Hippocampal formation (tissue), 2 donors: ENCODE measurements at regions not wholly inside any gene's neighbourhood (a gene's known extent, or its start where the extent isn't known, plus 50 kb on each side); places are given as distances from the start of the nearest gene placed in this dataset.
"Not testable (repeated sequence)": the region's sequence is repeated elsewhere in the genome, so short reads cannot be mapped to it uniquely, and the experiment has no call there.

Source experiments
- DNase-seq, 2 donors: peaks; one replicate each; lab custom pipeline; 2025; lab: John Stamatoyannopoulos, UW

DNA sequence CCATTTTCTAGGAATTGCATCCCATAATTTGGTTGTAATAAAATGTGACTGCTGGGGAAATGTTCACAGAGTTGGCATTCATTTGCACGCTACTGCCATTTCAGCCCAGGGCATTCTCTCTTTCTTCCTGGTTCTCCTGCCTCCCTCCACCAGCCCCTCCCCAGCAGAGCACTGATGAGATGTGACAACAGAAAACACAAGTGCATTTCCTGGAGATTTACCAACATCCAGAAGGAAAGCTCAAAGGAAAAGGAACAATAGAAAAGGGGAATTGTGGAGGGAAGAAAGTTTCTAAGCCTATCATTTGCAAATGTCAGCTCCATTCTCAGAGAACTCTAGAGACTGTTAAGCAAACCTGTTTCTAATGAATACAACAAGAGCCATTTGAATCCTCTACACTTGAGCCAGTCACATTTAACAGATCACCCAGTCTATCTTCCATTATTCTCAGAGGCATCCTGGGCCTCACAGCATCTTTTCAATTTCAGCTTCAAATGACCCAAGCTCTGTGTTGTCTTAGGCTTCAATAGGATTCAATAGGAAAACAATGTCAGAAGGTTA, 395.6 kb upstream of the PBX1 start:
- DNase-seq, result no peak

DNA sequence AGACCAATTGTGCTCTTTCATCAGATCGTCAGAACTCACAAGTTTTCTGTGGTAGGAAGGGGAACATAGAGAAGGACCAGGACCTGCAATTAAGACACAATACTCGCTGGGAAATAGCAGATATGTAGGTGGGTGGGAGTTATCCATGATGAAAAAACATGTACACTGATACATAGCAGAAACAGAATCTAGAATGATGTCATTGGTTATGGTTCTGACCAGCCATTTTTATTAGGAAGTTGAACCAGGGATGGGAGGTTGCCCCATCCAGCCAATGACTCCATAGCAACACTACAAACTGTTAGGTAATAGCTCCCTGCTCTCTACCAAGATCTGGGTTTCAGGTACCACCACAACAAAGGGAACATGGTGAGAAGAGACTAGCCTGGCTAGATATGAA, 393.5 kb upstream of the PBX1 start:
- no peak for DNase-seq

DNA sequence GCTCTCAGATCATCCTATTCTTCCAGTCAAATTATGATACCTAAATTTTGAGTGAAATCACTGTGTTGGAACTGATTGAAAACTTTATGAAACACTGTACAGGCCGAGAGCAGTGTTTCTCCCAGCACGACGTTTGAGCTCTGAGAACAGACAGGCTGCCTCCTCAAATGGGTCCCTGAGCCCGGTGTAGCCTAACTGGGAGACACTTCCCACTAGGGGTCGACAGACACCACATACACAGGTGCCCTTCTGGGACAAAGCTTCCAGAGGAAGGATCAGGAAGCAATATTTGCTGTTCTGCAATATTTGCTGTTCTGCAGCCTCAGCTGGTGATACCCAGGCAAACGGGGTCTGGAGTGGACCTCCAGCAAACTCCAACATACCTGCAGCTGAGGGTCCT, 392.5 kb upstream of the PBX1 start:
- not testable (repeated sequence) for DNase-seq

DNA sequence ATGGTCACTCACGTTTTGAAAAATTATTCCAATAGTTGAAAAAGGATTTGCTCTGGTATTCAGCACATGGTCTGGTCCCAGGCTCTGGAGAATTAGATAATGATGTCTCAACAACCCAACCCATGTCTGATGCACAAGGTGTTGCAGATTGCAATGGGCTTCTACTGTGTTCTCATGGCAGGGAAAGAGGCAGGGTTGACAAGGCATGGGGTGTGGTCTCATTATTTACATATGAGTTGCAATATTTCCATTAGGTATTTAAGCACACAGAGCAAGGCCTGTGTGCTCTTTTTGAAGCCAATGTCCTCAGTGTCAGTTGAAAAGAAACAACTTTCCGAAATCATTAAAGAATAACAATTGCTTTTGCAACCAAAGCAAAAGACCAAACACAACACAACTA, 381.9 kb upstream of the PBX1 start:
- no peak for DNase-seq

DNA sequence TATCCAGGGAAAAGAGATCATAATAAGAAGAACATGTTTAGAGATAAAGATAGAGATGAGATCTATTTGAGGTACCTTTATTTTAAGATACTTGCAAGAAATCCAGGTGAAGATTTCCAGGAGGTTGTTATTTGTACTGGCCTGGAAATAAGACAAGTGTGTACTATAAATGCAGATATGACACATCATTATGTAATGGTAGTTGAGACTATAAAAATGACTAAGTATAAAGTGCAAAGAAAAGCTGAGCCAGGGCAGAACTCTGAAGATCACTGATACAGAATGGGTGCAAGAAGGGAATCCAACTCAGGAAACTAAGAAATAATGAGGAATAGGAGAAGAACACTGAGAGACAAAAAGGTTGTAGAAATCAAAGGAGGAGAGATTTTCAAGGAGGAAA, 378.2 kb upstream of the PBX1 start:
- no peak for DNase-seq

DNA sequence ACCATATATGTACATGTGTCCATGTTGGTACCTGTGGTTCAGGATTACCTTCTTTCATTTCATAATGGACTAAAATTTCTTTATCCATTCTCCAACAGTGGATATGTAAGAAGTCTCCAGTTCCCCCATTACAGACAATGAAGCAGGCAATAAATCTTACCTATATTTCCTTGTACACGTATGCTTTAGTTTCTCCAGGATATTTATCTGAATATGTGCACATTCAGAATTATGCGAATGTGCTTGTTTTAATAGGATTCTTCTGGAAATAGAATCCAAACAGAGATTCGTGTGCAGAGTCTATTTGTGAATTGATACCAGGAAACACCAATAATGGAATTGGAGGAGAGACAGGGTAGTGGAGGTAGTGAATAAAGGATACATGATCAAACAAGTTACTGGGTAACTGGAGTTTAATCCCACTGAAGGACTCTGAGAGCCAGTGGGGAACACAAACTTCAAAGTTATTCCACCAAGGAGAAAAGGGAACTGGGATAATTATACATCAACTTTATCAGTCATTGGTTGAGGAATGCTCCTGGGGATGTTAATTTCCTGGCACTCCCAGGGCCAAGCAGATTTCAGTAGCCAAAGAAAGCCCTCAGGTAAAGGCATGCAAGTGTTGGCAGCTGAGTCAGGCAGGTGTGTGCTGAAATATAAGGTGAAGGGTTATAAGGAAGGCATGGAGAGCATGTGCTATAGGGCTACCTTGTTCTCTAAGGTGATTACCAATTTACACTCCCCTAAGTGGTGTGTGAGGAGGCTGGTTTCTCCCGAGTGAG, 374.9 kb upstream of the PBX1 start:
- no peak for DNase-seq

DNA sequence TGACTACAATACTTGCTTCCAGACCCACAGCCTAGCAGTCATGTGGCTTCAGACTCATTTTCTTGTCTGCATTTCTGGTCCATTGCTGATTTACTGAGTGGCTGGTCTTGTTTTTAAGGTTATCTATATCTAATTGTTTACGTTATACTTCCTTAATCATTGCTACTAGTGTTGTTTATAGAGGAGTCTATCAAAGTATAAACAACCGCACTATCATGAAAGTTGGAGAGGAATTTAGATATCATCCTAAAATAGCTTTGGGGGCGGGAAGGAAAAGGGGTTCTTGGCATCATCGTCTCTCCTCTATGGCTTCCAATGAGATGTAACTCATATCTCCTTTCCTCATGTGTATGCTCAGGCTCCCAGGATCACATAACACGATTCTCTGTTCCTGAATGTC, 372.1 kb upstream of the PBX1 start:
- no peak for DNase-seq

DNA sequence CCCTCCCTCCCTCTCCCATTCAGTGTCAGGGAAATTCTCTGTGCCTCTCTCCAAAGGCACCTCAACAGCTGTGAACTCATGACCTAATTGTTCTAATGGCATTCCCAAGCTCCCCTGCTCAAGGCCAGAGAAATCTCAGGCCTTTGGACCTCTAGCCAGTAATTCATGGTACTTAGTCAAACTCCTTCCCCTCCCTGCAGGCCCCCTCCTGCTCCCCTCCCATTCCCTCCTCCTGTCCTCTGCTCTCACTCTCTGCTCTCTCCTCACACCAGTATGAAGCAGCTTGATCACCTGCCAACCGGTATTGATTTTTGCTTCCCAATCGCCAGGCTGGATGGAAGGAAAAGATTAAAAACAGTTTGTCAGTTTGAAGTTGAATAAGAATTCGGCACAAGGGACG, 370.5 kb upstream of the PBX1 start:
- no peak for DNase-seq

DNA sequence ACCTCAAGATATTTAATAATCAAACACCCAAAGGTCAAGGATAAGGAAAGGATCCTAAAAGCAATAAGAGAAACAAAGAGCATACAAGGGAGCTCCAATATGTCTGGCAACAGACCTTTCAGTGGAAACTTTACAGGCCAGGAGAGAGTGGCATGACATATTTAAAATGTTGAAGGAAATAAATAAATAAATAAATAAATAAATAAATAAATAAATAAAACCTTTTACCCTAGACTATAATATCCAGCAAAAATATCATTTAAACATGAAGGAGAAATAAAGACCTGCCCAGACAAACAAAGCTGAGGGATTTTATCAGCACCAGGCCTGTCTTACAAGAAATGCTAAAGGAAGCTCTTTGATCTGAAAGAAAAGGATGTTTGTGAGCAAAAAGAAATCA, 367.8 kb upstream of the PBX1 start:
- no peak for DNase-seq

DNA sequence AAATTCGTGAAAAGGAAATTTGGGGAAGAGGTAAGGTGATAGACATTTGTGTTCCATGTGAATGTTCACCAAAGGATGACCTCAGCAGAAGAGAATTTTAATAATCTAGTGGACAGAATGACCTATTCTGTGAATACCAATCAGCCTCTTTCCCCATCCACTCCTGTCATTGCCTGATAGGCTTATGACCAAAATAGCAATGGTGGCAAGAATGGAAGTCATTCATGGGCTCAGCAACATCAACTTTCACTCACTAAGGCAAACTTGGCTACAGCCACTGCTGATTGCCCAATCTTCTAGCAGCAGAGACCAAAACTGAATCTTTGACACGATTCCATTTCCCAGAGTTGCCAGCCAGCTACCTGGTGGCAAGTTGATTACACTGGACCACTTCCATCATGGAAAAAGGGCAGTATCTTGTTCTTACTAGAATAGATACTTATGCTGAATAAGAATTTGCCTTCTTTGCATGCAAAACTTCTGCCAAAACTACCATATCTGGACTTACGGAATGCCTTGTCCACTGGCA, 348.7 kb upstream of the PBX1 start:
- DNase-seq, result no peak

DNA sequence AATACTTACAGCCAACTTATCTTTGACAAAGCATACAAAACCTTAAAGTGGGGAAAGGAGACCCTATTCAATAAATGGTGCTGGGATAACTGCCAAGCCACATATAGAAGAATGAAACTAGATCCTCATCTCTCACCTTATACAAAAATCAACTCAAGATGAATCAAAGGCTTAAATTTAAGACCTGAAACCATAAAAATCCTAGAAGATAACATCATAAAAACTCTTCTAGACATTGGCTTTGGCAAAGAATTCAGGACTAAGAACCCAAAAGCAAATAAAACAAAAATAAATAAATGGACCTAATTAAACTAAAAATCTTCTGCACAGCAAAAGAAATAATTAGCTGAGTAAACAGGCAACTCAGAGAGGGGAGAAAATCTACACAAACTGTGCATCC, 335.6 kb upstream of the PBX1 start:
- DNase-seq, result no peak

DNA sequence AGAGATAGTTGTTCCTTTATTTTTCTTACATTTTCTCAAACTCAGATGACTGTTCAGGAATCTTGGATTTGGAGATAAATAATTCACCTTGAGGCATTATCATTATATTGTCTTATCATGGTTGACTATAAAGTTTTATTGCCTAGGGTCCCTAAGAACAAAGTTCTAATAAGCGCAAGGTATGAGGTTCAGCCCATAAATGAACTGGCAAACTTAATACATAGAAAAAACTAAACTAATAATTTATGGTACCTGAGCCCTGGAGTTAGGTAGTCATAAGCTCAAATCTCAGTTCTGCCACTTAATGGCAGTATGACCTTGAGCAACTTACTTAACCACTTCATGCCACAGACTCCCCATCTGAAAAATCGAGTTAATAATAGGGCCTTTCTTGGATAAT, 334.0 kb upstream of the PBX1 start:
- no peak for DNase-seq

DNA sequence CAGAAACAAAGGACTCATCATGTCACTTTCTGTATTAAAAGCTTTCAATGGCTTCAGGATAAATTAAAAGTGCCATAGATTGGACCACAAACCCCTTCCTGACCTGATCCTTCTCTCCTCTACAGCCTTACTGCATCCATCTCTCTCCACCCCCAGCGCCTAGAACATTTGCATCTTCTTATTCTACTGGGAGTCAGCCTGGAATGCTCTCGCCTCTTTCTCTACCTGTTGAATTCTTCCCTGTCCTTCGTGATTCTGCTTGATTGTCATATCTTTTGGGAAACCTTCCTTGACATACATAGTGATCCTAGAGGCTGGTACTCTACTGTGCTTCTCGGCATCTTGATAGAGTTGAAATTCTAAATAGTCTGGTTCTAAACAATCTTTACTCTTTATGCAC, 332.0 kb upstream of the PBX1 start:
- DNase-seq, result no peak

DNA sequence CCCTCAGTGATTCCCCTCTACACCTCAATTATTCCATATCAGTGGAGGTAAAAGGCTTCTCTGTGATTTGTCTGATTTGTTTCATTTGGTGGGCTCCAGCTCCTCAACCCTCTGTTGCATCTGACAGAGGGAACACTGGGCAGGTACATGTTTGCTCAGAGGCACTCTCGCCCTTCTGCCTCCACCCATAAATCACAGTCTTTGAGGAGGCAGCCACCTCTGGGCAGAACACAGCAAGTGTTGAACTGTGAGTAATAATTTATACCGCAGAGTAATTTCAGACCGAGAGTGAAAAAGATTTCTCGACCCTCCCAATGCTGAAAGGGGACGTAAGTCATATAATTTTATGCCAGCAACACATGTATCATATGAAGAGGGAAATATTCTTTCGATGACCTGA, 330.1 kb upstream of the PBX1 start:
- DNase-seq, result no peak

DNA sequence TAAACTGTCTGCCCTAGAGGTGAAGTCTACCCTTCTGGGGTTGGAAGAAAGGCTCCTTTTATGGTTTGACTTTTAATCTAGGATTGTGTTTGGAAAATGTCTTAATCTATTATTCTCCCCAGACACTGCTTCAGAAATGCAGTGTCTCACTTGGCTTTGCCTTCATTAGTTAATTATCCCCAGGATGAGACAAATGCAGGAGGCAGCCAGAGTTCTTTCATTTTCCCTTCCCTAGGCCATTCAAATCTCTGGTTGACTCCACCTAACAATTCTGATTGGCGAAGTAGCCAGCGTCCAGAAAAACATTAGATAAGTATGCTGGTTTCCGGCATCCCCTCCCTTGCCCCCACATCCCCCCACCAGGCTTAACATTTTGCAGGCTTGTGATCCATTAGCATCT, 325.8 kb upstream of the PBX1 start:
- DNase-seq, result no peak

DNA sequence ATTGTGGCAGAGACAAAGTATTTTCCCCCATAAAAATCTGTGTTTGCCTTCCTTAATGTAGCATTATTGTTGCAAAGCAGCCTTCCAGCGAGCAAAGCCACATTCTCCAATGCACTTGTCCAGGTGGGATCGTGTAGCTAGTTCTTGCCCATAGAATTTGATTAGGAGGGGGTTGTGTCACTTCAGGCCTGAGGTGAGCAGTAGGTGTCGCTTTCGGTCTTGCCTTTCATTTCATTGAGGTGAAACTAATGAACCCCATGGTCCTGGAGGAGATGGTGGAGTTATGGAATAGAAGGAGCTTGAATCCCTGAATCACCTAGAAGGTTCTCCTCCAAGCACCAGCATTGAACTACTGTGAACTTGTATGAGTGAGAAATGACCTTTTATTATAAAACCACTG, 318.9 kb upstream of the PBX1 start:
- no peak for DNase-seq

DNA sequence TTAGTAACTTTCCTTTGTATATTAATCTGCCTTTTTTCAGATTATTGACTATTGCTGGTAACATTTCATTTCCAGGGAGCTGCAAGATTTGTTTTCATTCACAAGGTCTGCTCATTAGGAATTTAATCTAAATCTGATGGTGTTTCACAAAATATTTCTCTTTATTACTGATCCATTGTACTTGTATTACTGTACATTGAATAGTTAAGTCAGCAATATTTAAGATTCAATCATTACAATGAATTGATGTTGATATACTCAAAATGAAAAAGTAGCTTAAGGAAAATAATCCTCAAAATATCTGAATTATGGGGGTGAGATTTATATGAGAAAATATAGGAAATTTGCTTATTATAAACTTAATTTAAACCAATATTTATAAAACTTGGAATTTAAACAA, 308.6 kb upstream of the PBX1 start:
- DNase-seq, result no peak

DNA sequence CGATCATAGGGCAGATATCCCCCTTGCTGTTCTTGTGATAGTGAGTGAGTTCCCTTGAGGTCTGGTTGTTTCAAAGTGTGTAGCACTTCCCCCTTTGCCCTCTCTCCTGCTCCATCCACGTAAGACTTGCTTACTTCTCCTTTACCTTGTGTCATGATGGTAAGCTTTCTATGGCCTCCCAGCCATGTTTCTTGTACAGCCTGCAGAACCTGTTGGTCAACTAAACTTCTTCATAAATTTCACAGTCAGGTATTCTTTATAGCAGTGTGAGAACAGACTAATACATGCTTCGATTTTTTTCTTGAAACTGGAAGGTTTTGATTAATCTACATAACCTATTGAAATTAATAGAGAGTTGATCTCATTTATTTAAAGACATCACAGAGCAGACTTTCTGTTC, 302.5 kb upstream of the PBX1 start:
- no peak for DNase-seq

DNA sequence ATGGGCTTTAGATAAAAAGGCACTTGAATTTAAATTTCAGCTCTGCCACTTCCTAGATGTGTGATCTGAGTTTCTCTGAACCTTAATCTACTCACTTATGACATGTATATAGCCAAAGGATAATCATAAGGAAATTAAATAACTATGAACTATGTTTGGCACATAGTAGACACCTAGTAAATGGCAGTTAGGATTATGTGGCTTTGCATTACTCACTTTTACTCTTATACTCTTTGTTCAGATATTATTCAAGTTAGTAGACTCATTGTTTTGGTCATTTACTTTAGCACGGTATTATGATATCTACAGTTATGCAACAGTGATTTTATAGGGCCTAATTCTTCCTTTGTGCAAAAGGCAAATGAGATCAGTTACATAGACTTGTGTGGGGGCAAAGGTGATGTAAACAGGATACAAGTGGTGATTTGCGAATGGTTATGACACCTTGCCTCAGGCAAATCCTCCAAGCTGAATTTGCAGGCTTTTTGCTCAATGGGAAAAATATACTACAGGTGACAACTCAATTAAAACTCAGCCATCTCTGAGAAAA, 297.2 kb upstream of the PBX1 start:
- DNase-seq, result no peak

DNA sequence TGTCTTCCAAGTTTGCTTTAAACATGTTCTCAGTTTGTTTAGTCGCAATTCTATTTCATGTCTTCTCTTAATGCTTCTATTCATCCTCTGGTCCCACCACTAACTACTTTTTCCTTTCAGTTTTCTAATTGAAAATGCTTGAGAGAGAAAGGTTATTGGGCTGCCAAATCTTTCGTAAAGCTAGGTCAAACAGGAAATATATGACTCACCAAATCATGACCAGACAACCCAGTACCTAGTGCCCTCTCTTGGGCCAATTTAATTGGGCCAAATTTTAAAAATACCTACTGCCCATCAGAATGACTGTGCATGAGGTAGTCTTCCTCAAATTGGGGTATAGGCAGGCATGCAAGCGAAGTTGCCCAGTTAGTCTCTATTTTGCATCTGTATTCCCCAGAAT, 295.4 kb upstream of the PBX1 start:
- no peak for DNase-seq

DNA sequence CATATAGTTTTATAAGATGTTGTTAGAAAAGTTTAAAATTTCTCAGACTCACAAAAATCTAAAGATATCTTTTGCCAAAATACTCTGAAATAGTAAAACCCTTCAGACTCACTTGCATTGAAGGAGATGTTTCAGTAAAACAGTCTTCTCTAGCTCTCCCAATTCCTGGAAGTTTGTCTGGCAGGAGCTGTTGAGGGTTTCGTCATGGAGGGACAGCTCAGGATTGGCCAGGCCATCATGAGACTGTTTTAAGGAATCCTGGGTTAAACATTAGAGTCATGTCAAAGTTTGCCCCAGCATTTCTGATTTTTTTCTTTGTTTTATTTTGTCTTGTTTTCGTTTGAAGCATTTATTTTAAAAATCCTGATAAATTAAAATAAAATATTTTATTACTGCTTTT, 293.8 kb upstream of the PBX1 start:
- DNase-seq, result no peak

DNA sequence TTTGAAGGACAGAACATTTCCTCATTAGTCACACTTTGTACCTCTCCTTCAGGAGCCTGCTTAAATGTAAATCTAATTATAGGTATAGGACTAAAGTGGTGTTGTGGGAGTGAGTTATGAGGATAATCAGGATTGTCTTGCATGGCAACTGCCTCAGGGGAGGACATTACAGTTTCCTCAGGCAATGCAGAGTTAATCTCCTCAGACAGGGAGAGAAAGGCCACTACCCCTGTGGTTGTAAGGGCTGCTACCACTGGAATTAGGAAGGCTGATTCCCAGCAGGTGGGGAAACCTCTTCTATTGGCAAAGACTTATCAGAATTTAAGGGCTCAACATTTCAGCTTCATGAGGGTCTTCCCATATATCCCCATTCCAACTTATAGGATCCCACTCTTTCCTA, 286.8 kb upstream of the PBX1 start:
- no peak for DNase-seq

DNA sequence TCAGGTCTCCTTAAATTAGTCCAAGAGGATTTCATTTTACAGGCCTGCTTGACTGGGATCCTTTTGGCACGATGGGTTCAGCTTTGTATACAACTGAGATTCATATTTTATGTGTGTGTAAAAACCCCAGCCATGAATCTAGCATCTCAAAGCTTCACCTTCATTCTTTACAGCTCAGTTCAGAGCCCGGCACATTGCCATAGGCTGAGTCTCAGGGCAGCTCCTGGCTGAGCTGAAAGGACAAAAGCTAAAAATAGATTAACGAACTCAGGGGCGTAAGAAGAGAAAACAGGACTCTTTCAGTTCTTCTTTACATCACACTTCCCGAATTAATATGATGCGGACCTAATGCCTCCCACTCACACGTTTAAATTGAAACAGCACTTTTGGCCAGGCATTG, 262.8 kb upstream of the PBX1 start:
- DNase-seq, result no peak

DNA sequence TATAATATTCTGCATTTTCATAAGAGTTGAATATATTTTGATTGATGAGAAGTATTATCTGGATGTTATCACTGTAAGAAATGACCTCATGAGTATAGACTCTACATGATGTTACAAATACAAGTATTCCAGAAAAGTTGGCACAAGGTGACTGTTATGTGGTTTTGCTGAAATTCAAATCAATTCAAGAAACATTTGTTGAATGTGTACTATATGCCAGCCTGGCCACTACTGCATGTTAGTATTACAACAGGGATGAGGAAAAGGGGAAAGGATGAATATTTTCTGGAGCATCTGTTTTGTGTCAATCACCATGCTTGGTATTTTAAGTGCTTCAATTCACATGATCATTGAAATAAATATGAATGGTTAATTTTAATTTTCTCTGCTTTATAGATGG, 250.9 kb upstream of the PBX1 start:
- DNase-seq, result no peak
